HG02981 (cell line): ENCODE measurements at regions not wholly inside any gene's neighbourhood (a gene's known extent, or its start where the extent isn't known, plus 50 kb on each side); places are given as distances from the start of the nearest gene placed in this dataset.
"Not testable (repeated sequence)": the region's sequence is repeated elsewhere in the genome, so short reads cannot be mapped to it uniquely, and the experiment has no call there.

ENCODE experiments used
- ATAC-seq: cut with Tn5 transposase; IDR thresholded peaks from one replicate; pipeline ENCODE4 v1.9.1; 2021; ENCODE audit warnings: mild to moderate bottlenecking, moderate library complexity; ENCODE audit not compliant: unreplicated experiment

DNA sequence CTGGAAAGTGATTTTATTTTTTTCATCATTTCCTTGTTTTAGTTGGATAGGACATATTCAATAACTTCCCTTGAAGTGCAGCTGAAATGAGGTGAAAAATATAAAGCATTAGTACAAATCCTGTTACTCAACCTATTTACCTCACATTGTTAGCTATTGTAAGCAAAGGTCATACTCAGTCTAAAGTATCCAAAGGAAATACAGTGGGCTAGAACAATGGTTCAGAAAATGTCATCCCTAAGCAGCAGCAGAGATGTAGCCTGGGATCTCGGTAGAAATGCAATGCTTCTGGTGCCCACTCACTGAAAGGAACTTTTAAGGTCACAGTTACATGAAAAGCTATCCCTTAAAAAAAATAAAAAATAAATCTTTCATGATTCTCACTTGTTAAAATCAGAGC is 300.6 kb downstream of the PPP4R3C start:
- no peak for ATAC-seq

DNA sequence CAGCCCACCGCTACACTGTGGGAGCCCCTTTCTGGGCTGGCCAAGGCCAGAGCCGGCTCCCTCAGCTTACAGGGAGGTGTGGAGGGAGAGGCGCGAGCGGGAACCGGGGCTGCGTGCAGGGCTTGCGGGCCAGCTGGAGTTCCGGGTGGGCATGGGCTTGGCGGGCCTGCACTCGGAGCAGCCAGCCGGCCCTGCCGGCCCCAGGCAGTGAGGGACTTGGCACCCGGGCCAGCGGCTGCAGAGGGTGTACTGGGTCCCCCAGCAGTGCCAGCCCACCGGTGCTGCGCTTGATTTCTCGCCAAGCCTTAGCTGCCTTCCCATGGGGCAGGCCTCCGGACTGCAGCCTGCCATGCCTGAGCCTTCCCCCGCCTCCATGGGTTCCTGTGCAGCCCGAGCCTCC is 306.2 kb downstream of the PPP4R3C start:
- ATAC-seq, result not testable (repeated sequence)

DNA sequence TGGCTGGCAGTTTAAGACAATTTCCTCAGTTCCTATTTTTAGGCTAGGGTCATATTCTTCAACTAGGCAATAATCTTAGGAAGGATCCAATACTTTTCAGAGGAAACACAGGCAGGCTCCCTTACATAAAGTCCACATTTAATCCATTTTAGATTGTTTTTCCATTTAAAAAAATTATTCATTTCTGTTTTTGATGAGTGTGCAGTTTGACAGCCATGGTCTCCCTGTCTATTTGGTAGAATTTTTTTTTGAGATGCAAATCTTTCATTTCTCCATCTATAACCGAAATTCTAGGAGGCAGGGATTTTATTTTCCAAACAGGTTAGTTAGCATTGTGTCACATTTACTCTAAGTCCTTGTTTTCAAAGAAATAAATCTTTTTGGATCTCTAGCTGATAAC is 326.8 kb downstream of the PPP4R3C start:
- ATAC-seq, result no peak

DNA sequence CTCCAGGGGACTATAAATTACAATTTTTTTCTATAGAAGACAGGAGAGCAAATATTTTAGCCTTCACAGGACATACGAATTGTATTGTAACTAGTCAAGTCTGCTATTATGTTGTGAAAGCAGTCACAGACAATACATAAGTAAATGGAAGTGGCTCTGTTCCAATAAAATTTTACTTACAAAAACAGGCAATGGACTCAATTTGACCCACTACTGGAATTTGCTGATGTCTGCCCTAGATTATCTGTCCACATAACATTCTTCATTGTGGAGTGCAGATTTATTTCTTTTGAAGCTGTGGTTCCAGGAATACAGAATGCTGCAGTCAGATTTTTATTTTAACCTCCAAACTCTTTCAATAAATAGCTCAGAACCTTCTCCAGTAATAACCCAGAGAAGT is 330.3 kb downstream of the PPP4R3C start:
- ATAC-seq, result no peak

DNA sequence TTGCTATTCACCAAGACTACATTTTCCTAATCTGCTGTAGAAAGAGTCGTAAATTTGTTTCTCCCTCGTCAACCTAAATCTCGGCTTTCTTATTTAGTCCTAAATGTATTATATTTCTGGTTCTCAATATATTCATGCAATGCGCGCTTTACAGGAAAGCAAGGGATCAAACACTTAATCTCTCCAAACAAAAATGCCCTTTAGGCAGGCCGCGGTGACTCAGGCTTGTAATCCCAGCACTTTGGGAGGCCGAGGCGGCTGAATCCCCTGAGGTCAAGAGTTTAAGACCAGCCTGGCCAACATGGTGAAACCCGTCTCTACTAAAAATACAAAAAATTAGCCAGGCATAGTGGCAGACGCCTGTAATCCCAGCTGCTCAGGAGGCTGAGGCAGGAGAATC is 376.0 kb downstream of the PPP4R3C start:
- not testable (repeated sequence) for ATAC-seq

DNA sequence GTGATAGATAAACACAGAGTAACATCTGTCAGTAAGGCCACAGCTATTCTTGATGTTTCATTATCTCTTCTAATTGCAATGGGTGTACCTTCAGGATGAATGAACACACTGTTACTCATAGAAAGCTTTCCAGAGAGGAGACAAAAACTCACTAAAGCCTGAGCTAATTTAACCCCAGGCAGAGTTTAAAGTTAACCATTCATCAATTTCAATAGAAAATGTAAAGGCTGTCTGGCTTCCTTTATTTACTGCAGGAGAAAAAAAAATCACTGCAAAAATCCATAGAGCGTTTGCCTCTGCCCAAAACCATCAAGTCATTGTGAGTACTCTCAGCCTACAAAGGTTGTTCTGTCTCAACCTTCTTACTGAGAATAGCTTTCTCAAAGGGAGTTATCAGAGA is 376.9 kb downstream of the PPP4R3C start:
- no peak for ATAC-seq

DNA sequence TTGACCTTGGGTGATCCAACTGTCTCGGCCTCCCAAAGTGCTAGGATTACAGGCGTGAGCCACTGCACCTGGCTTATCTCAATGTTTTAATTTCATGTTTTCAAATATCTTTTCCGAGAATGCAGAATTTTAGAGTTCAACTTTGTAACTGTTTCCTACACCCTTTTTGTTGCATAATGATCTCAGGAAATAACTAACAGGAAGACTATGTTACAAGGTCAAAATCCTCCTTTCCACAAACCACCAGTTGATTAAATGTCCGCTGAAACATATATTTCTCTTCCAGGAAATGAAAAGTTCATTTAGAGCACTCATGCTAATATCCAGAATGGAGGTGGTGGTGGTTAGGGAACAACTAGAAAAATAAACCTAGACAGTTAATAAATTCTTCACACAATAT is 377.8 kb downstream of the PPP4R3C start:
- no peak for ATAC-seq

DNA sequence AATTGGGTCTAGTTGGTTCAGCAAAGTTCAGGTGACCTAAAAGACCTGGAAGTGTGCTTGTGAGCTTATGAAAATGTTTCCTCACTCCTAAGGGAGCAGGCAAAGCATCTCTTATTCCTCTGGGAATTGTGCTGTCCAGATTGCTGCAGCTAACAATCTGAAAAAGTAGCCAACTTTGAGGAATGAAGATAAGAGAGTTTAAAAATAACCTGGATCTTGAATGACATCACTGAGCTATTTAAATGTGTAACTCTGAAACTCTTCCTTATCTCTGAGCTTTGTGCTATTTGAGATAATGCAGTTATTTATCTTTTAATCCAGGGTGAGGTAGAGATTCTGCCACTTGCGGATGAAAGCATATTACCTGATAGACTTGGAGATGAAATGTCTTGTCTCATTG is 384.8 kb downstream of the PPP4R3C start:
- no peak for ATAC-seq

DNA sequence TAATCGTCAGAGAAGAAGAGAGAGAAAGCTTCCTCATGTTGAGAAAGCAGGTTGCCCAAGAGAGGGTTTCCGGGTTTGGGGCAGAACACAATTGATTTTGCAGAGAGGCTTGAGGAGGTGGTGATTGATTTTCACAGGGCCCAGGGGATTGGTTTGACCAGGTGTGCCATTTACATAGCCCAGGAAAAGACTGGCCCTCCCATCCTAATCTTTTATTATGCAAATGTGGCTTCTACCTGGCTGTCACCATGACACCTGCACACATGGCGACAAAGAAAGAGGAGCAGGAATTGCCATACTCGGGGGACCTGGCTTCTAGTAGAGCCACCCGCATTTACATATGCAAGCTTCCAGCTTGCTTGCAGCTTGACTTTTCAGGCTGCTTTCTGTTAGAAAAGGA is 405.3 kb downstream of the PPP4R3C start:
- ATAC-seq, result no peak

DNA sequence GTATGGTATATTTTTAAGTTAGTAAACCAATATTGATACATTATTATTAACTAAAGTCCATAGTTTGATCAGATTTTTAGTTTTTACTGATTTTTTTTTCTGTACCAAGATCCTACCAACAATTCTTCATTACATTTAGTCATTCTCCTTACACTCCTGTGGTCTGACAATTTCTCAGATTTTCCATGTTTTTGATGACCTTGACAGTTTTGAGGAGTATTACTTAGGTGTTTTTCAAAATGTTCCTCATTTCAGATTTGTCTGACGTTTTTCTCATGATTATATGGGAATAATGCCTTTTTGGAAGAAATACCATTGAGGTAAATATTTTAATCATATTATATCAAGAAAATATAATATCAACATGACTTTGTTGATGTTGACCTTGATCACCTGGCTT is 423.8 kb downstream of the PPP4R3C start:
- ATAC-seq, result no peak

DNA sequence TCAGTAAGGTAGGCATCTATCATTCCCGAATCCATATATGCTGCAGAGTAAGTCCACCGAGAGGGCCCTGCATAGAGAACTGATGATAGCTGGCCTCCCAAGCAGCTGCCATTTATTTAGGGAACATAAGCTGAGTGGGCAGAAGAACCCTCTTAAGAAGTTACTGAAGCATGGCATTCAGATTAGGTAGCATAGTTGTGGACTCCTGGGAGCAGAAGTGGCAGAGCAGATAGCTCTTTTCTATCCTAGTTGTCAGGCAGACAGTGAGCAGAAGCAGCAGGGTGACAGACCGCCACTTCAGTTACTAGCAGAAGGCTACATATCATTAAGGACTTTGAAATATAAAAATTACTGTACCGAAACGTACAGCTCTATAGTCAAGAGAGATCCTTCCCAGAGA is 454.7 kb downstream of the PPP4R3C start:
- ATAC-seq, result no peak

DNA sequence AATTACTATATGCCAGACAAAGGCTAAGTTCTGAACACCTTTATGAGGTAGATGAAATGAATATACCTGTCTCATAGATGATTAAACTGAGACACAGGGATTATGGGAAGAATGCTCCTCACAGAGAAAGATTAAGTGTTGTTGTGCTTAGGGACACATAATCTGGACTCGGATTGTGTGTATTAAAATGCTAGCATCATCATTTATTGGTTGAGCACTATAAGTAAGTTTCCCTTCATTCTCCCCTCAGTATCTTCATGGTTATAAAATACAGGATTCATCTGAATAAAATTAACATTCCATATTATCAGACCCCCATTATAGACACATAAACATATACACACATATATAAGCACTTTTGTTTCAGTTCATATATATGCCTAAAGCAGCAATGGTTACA is 463.5 kb downstream of the PPP4R3C start:
- no peak for ATAC-seq

DNA sequence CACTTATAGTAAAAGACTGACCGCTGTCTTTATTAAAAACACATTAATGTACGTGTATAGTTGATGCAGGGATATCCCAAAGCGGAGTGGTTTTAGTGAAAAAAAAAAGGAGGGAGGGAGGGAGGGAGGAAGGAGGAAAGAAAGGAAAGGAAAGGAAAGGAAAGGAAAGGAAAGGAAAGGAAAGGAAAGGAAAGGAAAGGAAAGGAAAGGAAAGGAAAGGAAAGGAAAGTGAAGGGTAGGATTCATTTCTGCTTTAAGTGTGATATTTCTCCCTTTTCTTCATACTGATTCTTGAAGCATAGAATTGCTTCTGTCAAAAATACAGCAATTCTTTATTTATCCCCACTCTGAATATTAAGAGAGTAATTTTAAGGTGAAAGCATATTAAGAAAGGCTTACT is 504.9 kb downstream of the PPP4R3C start:
- no peak for ATAC-seq

DNA sequence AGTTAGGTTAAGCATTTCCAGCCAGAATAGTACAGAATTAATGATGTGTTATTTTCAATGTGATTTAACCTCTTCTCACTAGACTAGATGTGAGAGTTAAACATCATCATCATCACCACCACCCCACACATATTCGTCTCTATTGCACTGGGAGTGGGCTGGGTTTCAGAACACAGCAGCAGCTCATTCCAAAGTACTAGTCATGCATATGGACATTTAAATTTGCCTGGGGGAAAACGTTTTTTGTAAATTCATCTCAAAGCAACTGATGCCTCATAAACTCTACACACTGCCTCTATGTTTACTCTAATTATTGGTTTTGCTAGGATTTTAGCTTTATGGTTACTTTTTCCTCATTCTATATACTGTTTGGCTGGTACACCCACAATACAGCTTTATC is 509.1 kb downstream of the PPP4R3C start:
- no peak for ATAC-seq

DNA sequence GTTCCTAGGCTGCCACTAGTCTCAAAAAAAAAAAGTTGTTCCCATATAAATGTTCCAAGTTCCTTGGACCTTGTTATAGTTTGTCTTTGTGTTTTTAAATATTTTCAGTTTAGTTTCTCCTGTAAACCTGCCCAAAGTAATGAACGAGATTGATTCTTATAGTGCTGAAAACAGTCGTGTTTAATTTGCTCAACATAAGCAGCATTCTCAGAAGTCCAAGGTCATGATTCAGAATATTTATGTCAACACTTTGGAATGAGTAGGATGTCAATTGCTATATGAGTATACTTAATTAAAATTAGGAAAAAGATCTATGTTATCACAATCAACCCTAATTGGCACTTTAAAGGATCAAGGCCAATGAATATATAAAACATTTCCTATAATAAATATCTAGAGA is 510.9 kb downstream of the PPP4R3C start:
- no peak for ATAC-seq

DNA sequence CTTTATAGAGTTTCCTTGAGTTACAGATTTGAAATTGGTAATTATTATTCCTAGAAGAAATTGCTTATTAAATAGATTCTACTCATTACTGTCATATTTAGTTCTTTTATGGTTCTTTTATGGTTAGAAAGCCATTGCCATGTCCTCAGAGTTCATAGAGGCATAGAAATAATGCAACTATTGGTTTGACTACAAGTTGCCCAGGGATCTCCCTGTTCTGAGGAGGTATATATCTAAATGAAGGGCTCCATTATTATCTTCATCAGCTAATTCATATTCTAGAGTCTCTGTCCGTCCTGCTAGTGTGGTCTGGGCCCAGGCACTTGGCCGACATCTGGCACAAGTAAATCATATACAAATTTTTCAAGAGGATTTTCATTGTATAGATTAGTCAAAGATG is 535.7 kb downstream of the PPP4R3C start:
- ATAC-seq, result no peak

DNA sequence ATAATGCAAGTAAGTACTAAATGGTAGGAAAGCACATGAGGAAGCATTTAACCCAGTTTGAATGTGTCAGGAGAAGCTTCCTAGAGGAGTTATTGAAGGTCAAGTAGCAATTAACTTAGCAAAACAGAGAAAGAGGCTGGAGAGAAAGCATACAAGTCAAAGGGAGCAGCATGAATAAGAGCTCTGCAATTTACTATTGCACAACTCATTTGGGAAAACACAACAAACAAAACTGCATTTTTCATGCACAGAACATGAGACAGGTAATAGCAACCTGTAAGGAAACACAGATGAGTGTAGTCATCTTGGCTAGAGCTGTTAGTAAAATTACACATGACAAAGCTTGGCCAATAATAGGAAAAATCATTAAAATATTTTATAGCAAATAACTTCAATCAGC is 538.1 kb downstream of the PPP4R3C start:
- ATAC-seq, result no peak

DNA sequence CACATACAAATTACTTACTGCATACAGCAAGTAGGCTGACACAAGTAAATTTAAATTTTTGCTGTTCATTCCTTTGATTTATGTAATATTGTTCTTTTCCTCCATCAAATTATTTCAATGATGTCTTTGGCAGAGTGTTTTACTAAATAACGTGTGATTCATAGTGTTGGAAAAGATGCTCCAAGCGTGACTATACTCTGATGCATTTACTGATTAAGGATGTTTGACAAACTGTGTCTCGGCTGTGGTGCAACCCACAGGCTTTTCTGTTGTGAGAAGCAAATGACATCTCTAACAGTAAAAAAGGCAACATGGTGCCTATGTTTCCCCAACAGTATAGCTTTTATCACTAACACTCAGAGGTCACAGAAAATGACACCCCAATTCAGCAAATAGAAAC is 540.9 kb downstream of the PPP4R3C start:
- ATAC-seq, result no peak

DNA sequence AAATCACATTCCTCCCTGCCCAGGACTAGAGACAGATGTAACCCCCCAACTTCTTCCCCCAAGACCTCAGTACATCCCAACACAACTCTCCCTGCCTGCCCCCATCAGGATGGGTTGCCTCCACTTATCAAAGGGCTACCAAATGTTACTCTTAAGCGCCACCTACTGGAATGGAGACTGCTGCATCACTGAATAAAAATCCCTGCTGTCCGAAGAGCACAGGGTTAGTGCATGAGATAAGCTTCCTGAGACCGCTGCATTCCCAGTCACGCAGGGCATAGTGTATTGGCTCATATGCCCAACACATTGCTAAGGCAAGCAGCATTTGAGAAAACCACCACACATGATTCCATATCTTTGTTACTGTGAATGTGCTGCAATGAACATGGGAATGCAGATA is 544.5 kb downstream of the PPP4R3C start:
- ATAC-seq, result no peak

DNA sequence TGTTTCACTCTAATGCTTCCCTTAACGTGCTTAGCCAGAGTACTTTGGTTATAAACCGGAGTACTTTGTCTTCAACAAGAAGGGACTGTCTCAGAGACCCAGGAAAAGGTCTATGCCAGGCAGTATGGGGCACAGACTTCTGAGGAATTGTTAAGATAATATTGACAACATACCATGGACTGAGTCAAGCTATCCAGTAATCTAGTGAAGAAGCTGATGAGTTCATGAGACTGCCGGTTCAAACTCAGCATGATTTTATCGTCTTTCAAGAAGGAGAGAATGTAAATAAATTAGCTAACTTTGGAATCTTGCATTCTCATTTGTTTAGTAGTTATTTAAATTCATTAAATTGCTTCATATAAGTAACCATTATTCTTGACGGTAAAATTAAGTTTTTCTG is 546.1 kb downstream of the PPP4R3C start:
- no peak for ATAC-seq

DNA sequence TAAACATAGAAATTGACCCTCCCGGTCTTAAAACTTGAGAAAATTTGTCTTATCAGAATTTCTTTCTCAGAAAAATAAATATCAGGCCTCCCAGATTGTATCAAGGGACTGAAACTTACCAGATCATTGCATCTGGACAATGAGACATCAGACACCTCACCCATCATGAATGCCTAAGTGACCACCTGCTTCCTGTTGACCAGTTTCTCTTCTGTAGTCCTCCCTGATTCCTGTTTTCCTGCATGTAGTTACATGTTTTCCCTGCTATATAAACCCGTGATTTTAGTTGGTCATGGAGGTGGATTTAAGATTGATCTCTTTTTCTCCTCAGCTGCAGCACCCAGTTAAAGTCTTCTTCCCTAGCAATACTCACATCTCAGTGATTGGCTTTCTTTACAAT is 548.1 kb downstream of the PPP4R3C start:
- ATAC-seq, result no peak

DNA sequence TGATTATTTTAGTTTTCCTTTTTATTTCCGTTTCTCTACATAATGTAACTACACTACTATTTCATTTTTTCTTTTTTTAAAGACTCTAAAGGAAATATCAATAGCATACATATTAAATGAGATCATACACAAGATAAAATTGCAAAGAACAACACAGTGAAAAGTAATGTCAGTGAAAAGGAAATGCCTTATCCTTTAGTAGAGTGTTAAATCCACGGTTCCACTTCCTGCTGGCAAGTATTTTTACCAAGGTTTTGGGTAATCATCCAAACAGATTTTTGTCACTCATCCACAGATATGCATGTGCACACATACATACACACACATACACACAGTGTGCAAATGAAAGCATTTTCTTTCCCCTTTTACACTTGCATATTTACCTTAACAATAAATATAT is 548.9 kb downstream of the PPP4R3C start:
- no peak for ATAC-seq

DNA sequence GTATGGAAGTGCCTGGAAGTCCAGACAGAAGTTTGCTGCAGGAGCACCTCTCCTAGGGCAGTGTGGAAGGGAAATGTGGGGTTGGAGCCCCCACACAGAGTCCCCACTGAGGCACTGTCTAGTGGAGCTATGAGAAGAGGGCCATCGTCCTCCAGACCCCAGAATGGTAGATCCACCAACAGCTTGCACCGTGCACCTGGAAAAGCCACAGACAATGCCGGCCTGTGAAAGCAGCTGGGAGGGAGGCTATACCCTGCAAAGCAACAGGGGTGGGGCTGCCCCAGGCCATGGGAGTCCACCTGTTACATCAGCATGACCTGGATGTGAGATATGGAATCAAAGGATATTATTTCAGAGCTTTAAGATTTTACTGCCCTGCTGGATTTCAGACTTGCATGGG is 551.4 kb downstream of the PPP4R3C start:
- ATAC-seq, result not testable (repeated sequence)

DNA sequence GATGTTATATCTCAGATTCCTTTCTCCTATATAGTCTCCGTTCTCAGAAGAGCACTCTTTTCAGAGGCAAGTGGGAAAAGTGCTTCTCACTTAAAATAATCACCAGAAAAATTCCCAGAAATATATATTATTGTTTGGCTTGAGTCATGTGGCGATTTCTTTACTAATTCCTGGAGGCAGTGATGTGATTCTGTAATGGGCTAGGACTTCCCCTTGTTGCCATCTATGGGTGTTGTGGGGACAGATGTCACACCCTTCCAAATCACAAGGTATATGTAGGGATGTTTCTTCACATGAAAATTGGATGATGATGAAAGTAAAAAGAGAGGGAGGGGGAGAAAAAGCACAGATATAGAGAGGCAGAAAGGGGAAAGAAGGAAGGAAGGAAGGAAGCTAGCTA is 553.4 kb downstream of the PPP4R3C start:
- no peak for ATAC-seq
